HCT116 (cell line): ENCODE measurements at regions not wholly inside any gene's neighbourhood (a gene's known extent, or its start where the extent isn't known, plus 50 kb on each side); places are given as distances from the start of the nearest gene placed in this dataset.

Source experiments
- ATAC-seq: fragments of 200-7000 bp; cut with Tn5 transposase; 2 replicates; pipeline ENCODE4 v1.9.1; 2020; ENCODE audit warnings: mild to moderate bottlenecking, moderate library complexity
- BruUV-seq: library from RNA; stranded (reverse); fragments of 400-500 nt; replicated peaks from 2 replicates; lab custom pipeline; 2021; lab: Mats Ljungman, UMichigan
- CTCF ChIA-PET: fragments of 300-600 bp; sonication (Branson Sonifier 250); formaldehyde crosslinking; loops from one replicate; lab custom pipeline; 2021; ENCODE audit warnings: antibody characterized with exemption; lab: Charles Lee
- POLR2A ChIA-PET: fragments of 300-600, 350-600 bp; sonication (Branson Sonifier 250); formaldehyde crosslinking; loops from one replicate; lab custom pipeline; 2021; ENCODE audit warnings: antibody characterized with exemption; lab: Charles Lee
- RAD21 ChIA-PET, 2 experiments: fragments of 300-600 bp; sonication (Branson Sonifier 250); formaldehyde crosslinking; loops; one replicate each; lab custom pipeline; 2023; ENCODE audit warnings: low total read pairs in 2 of 2; ENCODE audit not compliant: uncharacterized antibody in 2 of 2, unreplicated experiment in 2 of 2, low non-redundant PET in 1 of 2; lab: Charles Lee
- DNase-seq: peaks from one replicate; pipeline ENCODE4 v3.0.0-alpha.2; 2010; ENCODE audit warnings: low read depth, low spot score
- H2AFZ ChIP-seq: fragments of 200-600 bp; shearing (Covaris generic), sonication (generic); 2 replicates; pipeline ENCODE4 v1.6.1; 2017; ENCODE audit warnings: low read depth, mixed run types, mixed read lengths, antibody characterized with exemption, low read length; ENCODE audit not compliant: poor library complexity, severe bottlenecking
- H3K27ac ChIP-seq: 2 replicates; pipeline ENCODE4 v1.5.1; 2012; ENCODE audit warnings: low read depth, low read length
- H3K27me3 ChIP-seq: fragments of 200-600 bp; sonication (generic); 2 replicates; pipeline ENCODE4 v1.6.1; 2016; ENCODE audit warnings: mixed run types, low read length, mixed read lengths; ENCODE audit not compliant: insufficient read depth
- H3K36me3 ChIP-seq, 2 experiments: fragments of 200-500 bp in 1 of 2; fragments of 200-600 bp in 1 of 2; sonication (Bioruptor generic) in 1 of 2; sonication (generic) in 1 of 2; 2 replicates each; pipeline versions ENCODE4 v1.5.1 to v1.6.1; 2014 to 2016; ENCODE audit warnings: low read length in 2 of 2, inconsistent platforms in 1 of 2, mixed read lengths in 1 of 2, mixed run types in 1 of 2; ENCODE audit not compliant: insufficient read depth in 2 of 2, control insufficient read depth in 1 of 2
- H3K4me1 ChIP-seq, 2 experiments: fragments of 200-600 bp in 1 of 2; sonication (generic) in 1 of 2; 2 replicates each; pipeline versions ENCODE4 v1.5.1 to v1.6.1; 2012 to 2017; ENCODE audit warnings: low read length in 2 of 2, inconsistent platforms in 1 of 2, mild to moderate bottlenecking in 1 of 2, mixed read lengths in 1 of 2, mixed run types in 1 of 2, moderate library complexity in 1 of 2; ENCODE audit not compliant: insufficient read depth in 2 of 2, control insufficient read depth in 1 of 2
- H3K4me2 ChIP-seq: fragments of 200-600 bp; sonication (generic); 2 replicates; pipeline ENCODE4 v1.6.1; 2017; ENCODE audit warnings: mixed run types, low read length, mixed read lengths
- H3K4me3 ChIP-seq, 2 experiments: fragments of 200-600 bp in 1 of 2; sonication (generic) in 1 of 2; replicated peaks in 1 of 2; 2 replicates each; pipeline ENCODE4 v1.5.1; 2011 to 2016; ENCODE audit warnings: low read length in 2 of 2, control low read depth in 1 of 2, low read depth in 1 of 2, mild to moderate bottlenecking in 1 of 2, mixed read lengths in 1 of 2, mixed run types in 1 of 2
- H3K79me2 ChIP-seq: fragments of 200-600 bp; sonication (generic); 2 replicates; pipeline ENCODE4 v1.6.1; 2017; ENCODE audit warnings: mild to moderate bottlenecking, mixed run types, low read length, moderate library complexity, mixed read lengths; ENCODE audit not compliant: insufficient read depth
- H3K9ac ChIP-seq: fragments of 200-600 bp; sonication (generic); 2 replicates; pipeline ENCODE4 v1.6.1; 2016; ENCODE audit warnings: low read length, mixed read lengths
- H3K9me2 ChIP-seq: fragments of 200-600 bp; sonication (generic), shearing (Covaris generic); 2 replicates; pipeline ENCODE4 v1.6.1; 2017; ENCODE audit warnings: mixed run types, mild to moderate bottlenecking, moderate library complexity; ENCODE audit not compliant: insufficient read depth
- H3K9me3 ChIP-seq, 2 experiments: fragments of 200-500 bp in 1 of 2; fragments of 200-600 bp in 1 of 2; sonication (Bioruptor generic) in 1 of 2; sonication (generic) in 1 of 2; 2 replicates each; pipeline ENCODE4 v1.6.1; 2014 to 2017; ENCODE audit warnings: low read length in 2 of 2, mixed read lengths in 2 of 2, inconsistent platforms in 1 of 2, low read depth in 1 of 2, mild to moderate bottlenecking in 1 of 2, mixed run types in 1 of 2, moderate library complexity in 1 of 2; ENCODE audit not compliant: control insufficient read depth in 1 of 2, insufficient read depth in 1 of 2
- H4K20me1 ChIP-seq: fragments of 200-600 bp; sonication (generic), shearing (Covaris generic); 2 replicates; pipeline ENCODE4 v1.6.1; 2017; ENCODE audit warnings: mixed run types, mild to moderate bottlenecking, moderate library complexity; ENCODE audit not compliant: insufficient read depth
- CEBPB ChIP-seq: IDR thresholded peaks from 2 replicates; pipeline ENCODE4 v1.6.1; 2012; ENCODE audit warnings: low read depth
- ELF1 ChIP-seq: IDR thresholded peaks from 2 replicates; pipeline ENCODE4 v1.6.1; 2012; ENCODE audit warnings: low read depth, borderline replicate concordance
- EZH2 ChIP-seq: fragments of 200-600 bp; sonication (generic); IDR thresholded peaks from 2 replicates; pipeline ENCODE4 v1.6.1; 2017; ENCODE audit warnings: antibody characterized with exemption, mixed run types
- FOSL1 ChIP-seq: IDR thresholded peaks from 2 replicates; pipeline ENCODE4 v1.6.1; 2012; ENCODE audit warnings: low read depth
- RAD21 ChIP-seq: IDR thresholded peaks from 2 replicates; pipeline ENCODE4 v1.6.1; 2012; ENCODE audit warnings: low read depth, mild to moderate bottlenecking
- SIN3A ChIP-seq: IDR thresholded peaks from 2 replicates; pipeline ENCODE4 v1.6.1; 2012; ENCODE audit warnings: low read depth
- SP1 ChIP-seq: IDR thresholded peaks from 2 replicates; pipeline ENCODE4 v1.6.1; 2012; ENCODE audit warnings: low read depth
- TCF7L2 ChIP-seq: IDR thresholded peaks from 2 replicates; pipeline ENCODE4 v1.7.0; 2011; ENCODE audit warnings: borderline replicate concordance, inconsistent platforms; ENCODE audit not compliant: insufficient read depth, insufficient read length; ENCODE audit errors: extremely low read depth
- ZNF274 ChIP-seq: fragments of 200-500 bp; sonication (Bioruptor generic); IDR thresholded peaks from 2 replicates; pipeline ENCODE4 v1.6.1; 2014; ENCODE audit warnings: mild to moderate bottlenecking, low read depth, low read length, inconsistent platforms
- intact Hi-C: fragments of 100-400 bp; cut with micrococcal nuclease; formaldehyde crosslinking; loops from 2 replicates; pipeline ENCODE4 v1.10.0; 2022
- TF ChIP-seq, protein P1 (sequence below), 3 experiments: fragments of 200-600 bp in 1 of 3; sonication (generic) in 1 of 3; IDR thresholded peaks in 2 of 3; conservative IDR thresholded peaks in 1 of 3; 2 replicates each; pipeline ENCODE4 v1.5.1; 2012 to 2017; ENCODE audit warnings: low read depth in 2 of 3, low read length in 2 of 3, antibody characterized with exemption in 1 of 3, borderline replicate concordance in 1 of 3, control low read depth in 1 of 3, mild to moderate bottlenecking in 1 of 3, mixed read lengths in 1 of 3, mixed run types in 1 of 3, moderate library complexity in 1 of 3; ENCODE audit not compliant: insufficient read depth in 1 of 3
- TF ChIP-seq, protein P2 (sequence below): IDR thresholded peaks from 2 replicates; pipeline ENCODE4 v1.6.1; 2012

DNA sequence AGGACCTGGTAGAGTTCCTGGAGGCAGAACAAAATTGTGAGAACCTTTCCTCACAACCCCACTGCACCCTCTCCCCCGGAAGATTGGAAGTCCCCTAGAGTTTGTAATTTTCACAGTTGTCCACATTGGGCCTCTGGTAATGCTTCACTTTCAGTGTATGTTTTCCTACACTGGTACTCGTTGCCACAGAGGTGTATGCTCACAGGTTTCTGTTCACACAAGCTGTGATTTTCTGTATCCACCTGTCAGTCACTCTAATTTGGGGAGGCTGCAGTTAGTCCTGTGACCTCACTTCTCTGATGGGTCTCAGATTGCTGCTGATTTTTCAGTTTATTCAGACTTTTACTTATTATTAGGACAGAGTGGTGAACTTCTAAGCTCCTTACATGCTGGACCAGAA, 66.4 kb upstream of the BMP4 start:
- no peaks in the 10 kb centered on the region for H3K9me2 ChIP-seq
- no peak for ATAC-seq
- H3K9me3 ChIP-seq, result no peaks in the 10 kb centered on the region
- no peaks in the 10 kb centered on the region for H3K36me3 ChIP-seq
- no peak for TF ChIP-seq FOSL1
- H3K4me3 ChIP-seq, result no peak overlapping the region
- no peaks in the 10 kb centered on the region for H4K20me1 ChIP-seq
- DNase-seq, result no peak
- no peak overlapping the region for H3K27ac ChIP-seq
- no peaks in the 10 kb centered on the region for H3K27me3 ChIP-seq
- intact Hi-C loops, result no loop called here
- H3K4me2 ChIP-seq, result no peak overlapping the region
- no TSS peak for BruUV-seq
- no peaks in the 10 kb centered on the region; a peak in 1 of 4 replicates for H3K4me1 ChIP-seq
- peak overlapping the region; percentile 12 for H2AFZ ChIP-seq
- no peak overlapping the region for H3K9ac ChIP-seq
- ChIA-PET POLR2A (no interaction called here), RAD21 (no interaction called here), CTCF (no interaction called here)
- no peaks in the 10 kb centered on the region for H3K79me2 ChIP-seq

DNA sequence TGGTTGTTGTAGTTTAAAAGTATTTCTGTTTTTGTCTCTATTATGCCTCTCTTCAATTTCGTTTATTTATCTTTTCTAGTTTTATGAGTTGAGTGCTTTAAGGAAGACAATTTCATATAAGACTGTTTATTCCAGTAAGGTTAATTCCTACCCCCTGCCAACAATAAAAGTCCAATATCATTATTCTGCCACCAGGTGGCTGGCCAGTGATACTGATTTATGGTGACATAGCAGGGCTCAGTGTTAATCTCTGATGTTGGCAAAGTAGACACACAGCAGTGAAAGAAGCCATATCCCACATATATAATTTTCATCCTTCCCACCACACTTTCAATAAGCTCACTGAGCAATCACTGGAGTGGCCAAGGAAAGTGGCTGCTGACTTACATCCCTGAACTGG, 69.0 kb upstream of the BMP4 start:
- CTCF ChIA-PET, result no interaction called here
- H4K20me1 ChIP-seq, result no peaks in the 10 kb centered on the region
- H3K4me2 ChIP-seq, result no peak overlapping the region
- POLR2A ChIA-PET, result no interaction called here
- no peak overlapping the region for H3K9ac ChIP-seq
- H3K27ac ChIP-seq, result no peak overlapping the region
- intact Hi-C loops, result loop anchor here (1.0 kb wide), 2 partner anchors 313 to 486 kb away; no protein-coding TSS in a partner anchor
- H3K79me2 ChIP-seq, result no peaks in the 10 kb centered on the region
- RAD21 ChIA-PET, result no interaction called here
- H2AFZ ChIP-seq, result peak overlapping the region; percentile 76
- H3K27me3 ChIP-seq, result no peaks in the 10 kb centered on the region
- H3K9me3 ChIP-seq, result no peaks in the 10 kb centered on the region
- DNase-seq (peak; percentile 43), ATAC-seq (peak; percentile 93)
- H3K4me3 ChIP-seq, result no peak overlapping the region
- no peaks in the 10 kb centered on the region; a peak in 1 of 4 replicates for H3K4me1 ChIP-seq
- TF ChIP-seq CEBPB, result no peak
- no peak for TF ChIP-seq SP1
- TF ChIP-seq ELF1, result no peak
- no peak for TF ChIP-seq EZH2
- peak; percentile 79 for TF ChIP-seq RAD21
- no peak for TF ChIP-seq SIN3A
- TF ChIP-seq TCF7L2, result no peak
- TF ChIP-seq, protein P1, sequence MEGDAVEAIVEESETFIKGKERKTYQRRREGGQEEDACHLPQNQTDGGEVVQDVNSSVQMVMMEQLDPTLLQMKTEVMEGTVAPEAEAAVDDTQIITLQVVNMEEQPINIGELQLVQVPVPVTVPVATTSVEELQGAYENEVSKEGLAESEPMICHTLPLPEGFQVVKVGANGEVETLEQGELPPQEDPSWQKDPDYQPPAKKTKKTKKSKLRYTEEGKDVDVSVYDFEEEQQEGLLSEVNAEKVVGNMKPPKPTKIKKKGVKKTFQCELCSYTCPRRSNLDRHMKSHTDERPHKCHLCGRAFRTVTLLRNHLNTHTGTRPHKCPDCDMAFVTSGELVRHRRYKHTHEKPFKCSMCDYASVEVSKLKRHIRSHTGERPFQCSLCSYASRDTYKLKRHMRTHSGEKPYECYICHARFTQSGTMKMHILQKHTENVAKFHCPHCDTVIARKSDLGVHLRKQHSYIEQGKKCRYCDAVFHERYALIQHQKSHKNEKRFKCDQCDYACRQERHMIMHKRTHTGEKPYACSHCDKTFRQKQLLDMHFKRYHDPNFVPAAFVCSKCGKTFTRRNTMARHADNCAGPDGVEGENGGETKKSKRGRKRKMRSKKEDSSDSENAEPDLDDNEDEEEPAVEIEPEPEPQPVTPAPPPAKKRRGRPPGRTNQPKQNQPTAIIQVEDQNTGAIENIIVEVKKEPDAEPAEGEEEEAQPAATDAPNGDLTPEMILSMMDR (IDR thresholded peaks at IDR 0.05 in 2 of 3, conservative IDR thresholded peaks at IDR 0.05 in 1 of 3; ENCODE audit: borderline replicate concordance in 1 of 3, insufficient read depth in 1 of 3, low read depth in 2 of 3, low read length in 2 of 3), result peak; percentile 55 to 68 (median 59); a peak in 5 of 6 replicates
- TF ChIP-seq, protein P2, sequence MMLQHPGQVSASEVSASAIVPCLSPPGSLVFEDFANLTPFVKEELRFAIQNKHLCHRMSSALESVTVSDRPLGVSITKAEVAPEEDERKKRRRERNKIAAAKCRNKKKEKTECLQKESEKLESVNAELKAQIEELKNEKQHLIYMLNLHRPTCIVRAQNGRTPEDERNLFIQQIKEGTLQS, result no peak
- TF ChIP-seq ZNF274, result no peak
- no TSS peak for BruUV-seq
- no peaks in the 10 kb centered on the region for H3K36me3 ChIP-seq
- H3K9me2 ChIP-seq, result no peaks in the 10 kb centered on the region
